Uterus (tissue), 3 donors: ENCODE measurements at regions not wholly inside any gene's neighbourhood (a gene's known extent, or its start where the extent isn't known, plus 50 kb on each side); places are given as distances from the start of the nearest gene placed in this dataset.
A peak's percentile ranks its signal among the peaks of the same experiment; 100 is the strongest.

Experiments
- DNase-seq, 2 donors: peaks; one replicate each; pipeline ENCODE4 v3.0.0-alpha.2; 2019 to 2020
- H3K27ac ChIP-seq, 2 donors: fragments of 200-600 bp; sonication (generic); 1 replicate in 1 of 2; 2 replicates in 1 of 2; pipeline ENCODE4 v1.5.1; 2016 to 2018
- H3K27me3 ChIP-seq, 2 donors: fragments of 200-600 bp; sonication (generic); one replicate each; pipeline ENCODE4 v1.5.1; 2018 to 2019; ENCODE audit warnings: control low read depth in 1 of 2
- H3K36me3 ChIP-seq, 2 donors: fragments of 200-600 bp; sonication (generic); one replicate each; pipeline ENCODE4 v1.5.1; 2019; ENCODE audit warnings: control low read depth in 1 of 2
- H3K4me1 ChIP-seq, 2 donors: fragments of 200-600 bp; sonication (generic); one replicate each; pipeline ENCODE4 v1.5.1; 2018 to 2019; ENCODE audit warnings: control low read depth in 1 of 2
- H3K4me3 ChIP-seq, 2 donors: fragments of 200-600 bp; sonication (generic); 1 replicate in 1 of 2; 2 replicates in 1 of 2; pipeline ENCODE4 v1.5.1; 2018 to 2019; ENCODE audit warnings: mild to moderate bottlenecking in 1 of 2
- H3K9me3 ChIP-seq, 2 donors: fragments of 200-600 bp; sonication (generic); one replicate each; pipeline ENCODE4 v1.5.1; 2019; ENCODE audit warnings: control low read depth in 1 of 2
- CTCF ChIP-seq, 4 experiments: fragments of 200-600 bp in 2 of 4; fragments of 450-650 bp in 2 of 4; sonication (generic) in 2 of 4; IDR thresholded peaks; one replicate each; pipeline ENCODE4 v1.5.1; 2016 to 2019; ENCODE audit warnings: antibody characterized with exemption in 4 of 4, mild to moderate bottlenecking in 2 of 4, moderate library complexity in 1 of 4
- POLR2A ChIP-seq, 2 donors: fragments of 450-650 bp; IDR thresholded peaks; one replicate each; pipeline ENCODE4 v1.6.1; 2016; ENCODE audit warnings: antibody characterized with exemption in 2 of 2, mild to moderate bottlenecking in 1 of 2, moderate library complexity in 1 of 2
- intact Hi-C: fragments of 100-400 bp; cut with DNase I; formaldehyde crosslinking; loops from one replicate; pipeline ENCODE4 v1.15.1; 2023; ENCODE audit warnings: low total_unique reads
- donor health status: DM: yes; HTN: yes; CAD: no.

- intact Hi-C loops, result no loop called here
- no peaks in the 10 kb centered on the region for H3K4me1 ChIP-seq
- H3K36me3 ChIP-seq, result no peaks in the 10 kb centered on the region
- DNase-seq, result no peak
- no peak overlapping the region for H3K4me3 ChIP-seq
- no peaks in the 10 kb centered on the region for H3K9me3 ChIP-seq
- H3K27ac ChIP-seq, result no peak overlapping the region
- H3K27me3 ChIP-seq, result no peaks in the 10 kb centered on the region
- no peak for TF ChIP-seq POLR2A (IDR thresholded peaks at IDR 0.05)
- no peak for TF ChIP-seq CTCF (IDR thresholded peaks at IDR 0.05)
Observed at GRCh38 chr12:115830070-115830469, 447.4 kb downstream of the MED13L start.

DNA sequence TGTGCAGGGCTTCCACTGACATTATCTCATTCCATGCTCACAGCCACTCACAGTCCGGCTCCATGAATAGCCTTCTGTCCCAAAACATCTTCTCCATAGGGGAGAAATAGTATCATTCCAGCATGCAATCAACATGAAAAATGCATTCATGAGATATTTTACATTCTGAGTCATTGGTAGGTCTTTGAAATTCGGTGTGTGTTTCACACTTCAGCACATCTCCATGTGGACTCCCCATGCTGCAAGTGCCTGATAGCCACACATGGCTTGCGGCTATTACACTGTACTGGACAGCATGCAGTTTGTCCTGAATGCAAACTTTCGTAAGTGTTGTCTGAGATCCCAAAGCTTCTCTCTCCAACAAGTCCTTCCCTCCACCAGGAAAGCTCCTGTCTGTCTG lies 449.3 kb downstream of the MED13L start:
- H3K27ac ChIP-seq, result no peak overlapping the region
- H3K4me3 ChIP-seq, result no peak overlapping the region
- no peaks in the 10 kb centered on the region for H3K9me3 ChIP-seq
- H3K27me3 ChIP-seq, result no peaks in the 10 kb centered on the region
- no peak for DNase-seq
- intact Hi-C loops, result no loop called here
- no peaks in the 10 kb centered on the region for H3K4me1 ChIP-seq
- TF ChIP-seq POLR2A (IDR thresholded peaks at IDR 0.05), result no peak
- no peak for TF ChIP-seq CTCF (IDR thresholded peaks at IDR 0.05)
- no peaks in the 10 kb centered on the region for H3K36me3 ChIP-seq

DNA sequence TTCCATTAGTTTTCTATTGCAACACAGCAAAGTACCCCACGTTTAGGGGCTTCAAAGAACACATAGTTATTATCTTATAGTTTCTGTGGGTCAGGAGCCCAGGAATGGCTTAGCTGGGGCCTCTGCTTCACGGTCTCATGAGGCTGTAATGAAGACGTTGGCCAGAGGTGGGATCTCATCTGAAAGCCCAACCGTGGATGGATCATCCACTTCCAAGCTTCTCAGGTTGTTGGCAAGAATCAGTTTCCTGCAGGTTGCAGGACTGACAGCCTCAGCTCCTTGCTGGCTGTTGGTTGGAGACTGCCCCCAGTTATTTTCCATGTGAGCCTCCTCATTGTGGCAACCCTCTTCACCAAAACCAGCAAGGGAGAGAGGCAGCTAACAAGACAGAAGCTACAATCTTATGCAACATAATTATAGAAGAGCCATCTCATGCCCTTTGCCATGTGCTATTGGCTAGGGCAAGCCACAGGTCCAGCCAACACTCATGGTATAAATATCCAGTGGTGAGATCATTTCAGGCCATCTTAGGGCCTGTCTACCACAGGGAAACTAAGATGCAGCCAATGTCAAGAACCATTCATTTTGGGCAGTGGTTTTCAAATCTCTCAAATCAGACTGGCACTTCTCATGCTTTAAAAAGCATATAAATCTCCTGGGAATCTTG lies 452.4 kb downstream of the MED13L start:
- TF ChIP-seq POLR2A (IDR thresholded peaks at IDR 0.05) (no peak), CTCF (IDR thresholded peaks at IDR 0.05) (no peak)
- H3K27me3 ChIP-seq, result no peaks in the 10 kb centered on the region
- intact Hi-C loops, result no loop called here
- H3K27ac ChIP-seq, result no peak overlapping the region
- DNase-seq, result no peak
- H3K9me3 ChIP-seq, result no peaks in the 10 kb centered on the region
- no peak overlapping the region for H3K4me3 ChIP-seq
- H3K4me1 ChIP-seq, result no peaks in the 10 kb centered on the region
- no peaks in the 10 kb centered on the region for H3K36me3 ChIP-seq

DNA sequence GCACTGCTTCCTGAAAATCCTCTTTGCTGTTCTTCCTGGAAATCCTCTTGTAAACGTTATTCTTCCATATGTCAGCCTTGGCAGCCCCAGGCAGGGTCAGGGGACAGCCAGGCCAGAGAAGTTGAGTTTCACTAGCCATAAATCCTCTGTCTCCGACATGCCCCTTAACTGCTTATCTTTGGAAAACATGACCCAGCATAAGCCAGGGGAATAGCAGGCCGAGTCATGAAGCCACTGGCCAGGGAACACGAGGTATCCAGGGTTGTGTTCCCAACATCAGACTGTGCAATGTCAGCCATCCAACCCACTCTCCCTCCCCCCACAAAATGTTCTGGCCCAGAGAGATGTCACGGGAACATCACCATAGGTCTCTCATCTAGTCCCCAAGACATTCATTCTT lies 453.9 kb downstream of the MED13L start:
- Histone ChIP-seq H3K4me1 (no peaks in the 10 kb centered on the region), H3K27me3 (no peaks in the 10 kb centered on the region), H3K36me3 (no peaks in the 10 kb centered on the region), H3K9me3 (no peaks in the 10 kb centered on the region), H3K27ac (no peak overlapping the region), H3K4me3 (no peak overlapping the region)
- TF ChIP-seq CTCF (IDR thresholded peaks at IDR 0.05) (no peak), POLR2A (IDR thresholded peaks at IDR 0.05) (no peak)
- peak in 1 of 2 donors; percentile 44 for DNase-seq
- intact Hi-C loops, result no loop called here

DNA sequence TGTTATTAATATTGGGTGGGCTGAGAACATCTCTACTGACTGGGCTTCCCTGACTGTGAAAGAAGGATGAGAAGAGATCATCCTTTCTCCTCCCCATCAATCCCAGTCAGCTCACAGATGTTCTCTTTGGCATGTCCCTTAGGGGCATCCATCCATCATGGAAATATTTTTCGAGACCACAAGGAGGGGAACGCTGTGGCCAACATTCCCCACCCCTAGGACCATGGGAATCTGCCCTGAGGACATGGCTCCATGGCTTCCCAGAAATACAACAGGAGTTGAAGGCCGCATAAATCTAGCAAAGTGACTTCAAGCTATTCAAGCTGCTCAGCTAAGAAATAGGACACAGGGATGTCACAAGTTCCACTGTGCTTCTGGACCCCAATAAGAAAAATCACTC lies 456.8 kb downstream of the MED13L start:
- Histone ChIP-seq H3K4me1 (no peaks in the 10 kb centered on the region), H3K27me3 (no peaks in the 10 kb centered on the region), H3K9me3 (no peaks in the 10 kb centered on the region), H3K4me3 (no peak overlapping the region), H3K36me3 (no peaks in the 10 kb centered on the region), H3K27ac (no peak overlapping the region)
- intact Hi-C loops, result no loop called here
- TF ChIP-seq CTCF (IDR thresholded peaks at IDR 0.05), result no peak
- TF ChIP-seq POLR2A (IDR thresholded peaks at IDR 0.05), result no peak
- no peak for DNase-seq
